WTC11 (cell line): ENCODE measurements at regions not wholly inside any gene's neighbourhood (a gene's known extent, or its start where the extent isn't known, plus 50 kb on each side); places are given as distances from the start of the nearest gene placed in this dataset.

Experiments
- ATF3 ChIP-seq: sonication (generic); formaldehyde crosslinking; conservative IDR thresholded peaks from 2 replicates; pipeline ENCODE4 v1.8.1; 2022; ENCODE audit warnings: mild to moderate bottlenecking, missing genetic modification reagents
- CTCF ChIP-seq: fragments of 200-600 bp; IDR thresholded peaks from 2 replicates; pipeline ENCODE4 v1.8.0; 2022; ENCODE audit warnings: antibody characterized with exemption
- FOXK1 ChIP-seq: sonication (generic); formaldehyde crosslinking; IDR thresholded peaks from 2 replicates; pipeline ENCODE4 v1.8.0; 2022; ENCODE audit warnings: mild to moderate bottlenecking, moderate library complexity, missing genetic modification reagents
- KAT7 ChIP-seq: sonication (generic); formaldehyde crosslinking; IDR thresholded peaks from 2 replicates; pipeline ENCODE4 v1.8.1; 2023; ENCODE audit warnings: missing genetic modification reagents, mild to moderate bottlenecking, borderline replicate concordance

GRCh38 chr9:96149533-96150280 is 152.3 kb downstream of the HSD17B3 start:
- TF ChIP-seq CTCF (no peak), ATF3 (CRISPR knock-in tag) (no peak), KAT7 (CRISPR knock-in tag) (no peak), FOXK1 (CRISPR knock-in tag) (no peak)
